Keratinocyte (primary cell): ENCODE measurements at regions not wholly inside any gene's neighbourhood (a gene's known extent, or its start where the extent isn't known, plus 50 kb on each side); places are given as distances from the start of the nearest gene placed in this dataset.

Experiments used
- DNase-seq: peaks from one replicate; pipeline ENCODE4 v3.0.0-alpha.2; 2011; ENCODE audit warnings: low read depth, missing footprints, low spot score
- FAIRE-seq: peaks from 2 replicates; lab custom pipeline; 2011; peaks lifted over from hg19 to GRCh38; lab: Jason Lieb, UNC
- H2AFZ ChIP-seq: 2 replicates; pipeline ENCODE4 v1.6.0; 2012; ENCODE audit warnings: low read length, control low read depth, inconsistent platforms; ENCODE audit not compliant: control insufficient read depth
- H3K27ac ChIP-seq: 2 replicates; pipeline ENCODE4 v1.5.1; 2011; ENCODE audit warnings: low read length; ENCODE audit not compliant: control insufficient read depth, insufficient read depth
- H3K27me3 ChIP-seq: 3 replicates; pipeline ENCODE4 v1.6.0; 2011; ENCODE audit warnings: low read length; ENCODE audit not compliant: control insufficient read depth, insufficient read depth; ENCODE audit errors: extremely low read depth
- H3K36me3 ChIP-seq, 2 experiments: 2 replicates in 1 of 2; 3 replicates in 1 of 2; pipeline ENCODE4 v1.5.1; 2011; ENCODE audit warnings: low read length in 2 of 2, mild to moderate bottlenecking in 1 of 2; ENCODE audit not compliant: control insufficient read depth in 2 of 2, insufficient read depth in 2 of 2; ENCODE audit errors: extremely low read depth in 1 of 2
- H3K4me1 ChIP-seq: 3 replicates; pipeline ENCODE4 v1.5.1; 2011; ENCODE audit warnings: low read length; ENCODE audit not compliant: control insufficient read depth, insufficient read depth; ENCODE audit errors: extremely low read depth
- H3K4me2 ChIP-seq: 3 replicates; pipeline ENCODE4 v1.6.0; 2011; ENCODE audit warnings: low read depth, low read length; ENCODE audit not compliant: control insufficient read depth, insufficient read depth; ENCODE audit errors: extremely low read depth
- H3K4me3 ChIP-seq, 3 experiments: fragments of 200-600 bp in 1 of 3; sonication (generic) in 1 of 3; 2 replicates in 2 of 3; 3 replicates in 1 of 3; pipeline ENCODE4 v1.5.1; 2011 to 2016; ENCODE audit warnings: low read length in 3 of 3, mild to moderate bottlenecking in 3 of 3, control low read depth in 2 of 3, inconsistent platforms in 1 of 3, low read depth in 1 of 3, mixed read lengths in 1 of 3, mixed run types in 1 of 3, moderate library complexity in 1 of 3; ENCODE audit not compliant: control insufficient read depth in 2 of 3, insufficient read depth in 2 of 3; ENCODE audit errors: extremely low read depth in 1 of 3
- H3K79me2 ChIP-seq: 2 replicates; pipeline ENCODE4 v1.6.0; 2012; ENCODE audit warnings: low read length; ENCODE audit not compliant: control insufficient read depth, insufficient read depth
- H3K9ac ChIP-seq: 3 replicates; pipeline ENCODE4 v1.6.0; 2011; ENCODE audit warnings: low read length; ENCODE audit not compliant: control insufficient read depth, insufficient read depth; ENCODE audit errors: extremely low read depth
- H3K9me1 ChIP-seq: 3 replicates; pipeline ENCODE4 v1.6.0; 2011; ENCODE audit warnings: low read length; ENCODE audit not compliant: control insufficient read depth, insufficient read depth; ENCODE audit errors: extremely low read depth
- H3K9me3 ChIP-seq: 2 replicates; pipeline ENCODE4 v1.5.1; 2012; ENCODE audit warnings: low read depth, low read length; ENCODE audit not compliant: control insufficient read depth
- H4K20me1 ChIP-seq: 3 replicates; pipeline ENCODE4 v1.6.0; 2011; ENCODE audit warnings: low read length; ENCODE audit not compliant: control insufficient read depth, insufficient read depth; ENCODE audit errors: extremely low read depth
- EZH2 ChIP-seq: IDR thresholded peaks from one replicate; pipeline ENCODE4 v1.6.1; 2012; ENCODE audit warnings: inconsistent platforms, mild to moderate bottlenecking, low read length, moderate library complexity
- dilution Hi-C: fragments of 300-500 bp; cut with MboI; formaldehyde crosslinking; loops from one replicate; pipeline ENCODE4 v1.7.0; 2020; ENCODE audit warnings: low sequenced_read_pairs; ENCODE audit not compliant: extremely low pct_ligation_motif_present
- TF ChIP-seq, protein P1 (sequence below), 3 experiments: IDR thresholded peaks in 1 of 3; conservative IDR thresholded peaks in 1 of 3; optimal IDR thresholded peaks in 1 of 3; 2 replicates in 2 of 3; 3 replicates in 1 of 3; pipeline versions ENCODE3 to v1.5.1; 2011; ENCODE audit warnings: low read length in 3 of 3, mild to moderate bottlenecking in 3 of 3, moderate library complexity in 2 of 3, control low read depth in 1 of 3, inconsistent platforms in 1 of 3; ENCODE audit not compliant: insufficient read depth in 2 of 3; ENCODE audit errors: extremely low read depth in 1 of 3

DNA sequence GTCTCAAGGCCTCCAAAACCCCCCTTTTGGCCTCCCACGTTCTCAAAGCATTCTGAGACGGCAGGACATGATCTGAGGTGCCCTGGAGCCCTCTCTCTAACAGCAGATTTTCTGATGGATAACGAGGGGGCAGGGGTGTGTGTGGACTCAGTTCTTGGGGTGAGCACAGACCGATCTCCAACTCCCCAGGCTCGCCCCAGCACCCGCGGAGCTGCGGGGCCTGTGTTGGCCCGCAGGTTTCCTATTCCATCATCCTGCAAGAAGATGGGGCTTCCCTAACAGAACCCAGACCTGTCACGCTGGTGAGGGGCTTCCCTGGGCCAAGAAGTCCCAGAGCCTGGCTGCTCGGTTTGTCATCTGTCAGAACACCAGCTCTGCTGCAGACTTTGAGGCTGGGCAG, 196.1 kb downstream of the ANAPC1 start:
- no peaks in the 10 kb centered on the region for H3K9me1 ChIP-seq
- dilution Hi-C loops: no loop called here
- H3K4me2 ChIP-seq: no peak overlapping the region
- no peak for FAIRE-seq
- no peak for DNase-seq
- no peaks in the 10 kb centered on the region for H3K4me1 ChIP-seq
- H3K4me3 ChIP-seq: no peak overlapping the region
- H3K27me3 ChIP-seq: no peaks in the 10 kb centered on the region
- TF ChIP-seq, protein P1, sequence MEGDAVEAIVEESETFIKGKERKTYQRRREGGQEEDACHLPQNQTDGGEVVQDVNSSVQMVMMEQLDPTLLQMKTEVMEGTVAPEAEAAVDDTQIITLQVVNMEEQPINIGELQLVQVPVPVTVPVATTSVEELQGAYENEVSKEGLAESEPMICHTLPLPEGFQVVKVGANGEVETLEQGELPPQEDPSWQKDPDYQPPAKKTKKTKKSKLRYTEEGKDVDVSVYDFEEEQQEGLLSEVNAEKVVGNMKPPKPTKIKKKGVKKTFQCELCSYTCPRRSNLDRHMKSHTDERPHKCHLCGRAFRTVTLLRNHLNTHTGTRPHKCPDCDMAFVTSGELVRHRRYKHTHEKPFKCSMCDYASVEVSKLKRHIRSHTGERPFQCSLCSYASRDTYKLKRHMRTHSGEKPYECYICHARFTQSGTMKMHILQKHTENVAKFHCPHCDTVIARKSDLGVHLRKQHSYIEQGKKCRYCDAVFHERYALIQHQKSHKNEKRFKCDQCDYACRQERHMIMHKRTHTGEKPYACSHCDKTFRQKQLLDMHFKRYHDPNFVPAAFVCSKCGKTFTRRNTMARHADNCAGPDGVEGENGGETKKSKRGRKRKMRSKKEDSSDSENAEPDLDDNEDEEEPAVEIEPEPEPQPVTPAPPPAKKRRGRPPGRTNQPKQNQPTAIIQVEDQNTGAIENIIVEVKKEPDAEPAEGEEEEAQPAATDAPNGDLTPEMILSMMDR (optimal IDR thresholded peaks at IDR 0.05 in 1 of 3, IDR thresholded peaks at IDR 0.05 in 1 of 3, conservative IDR thresholded peaks at IDR 0.05 in 1 of 3; ENCODE audit: extremely low read depth in 1 of 3, insufficient read depth in 2 of 3, low read length in 3 of 3): no peak
- TF ChIP-seq EZH2: no peak
- H3K36me3 ChIP-seq: no peaks in the 10 kb centered on the region
- no peak overlapping the region for H3K27ac ChIP-seq
- no peaks in the 10 kb centered on the region for H3K79me2 ChIP-seq
- no peak overlapping the region for H3K9ac ChIP-seq
- no peaks in the 10 kb centered on the region for H4K20me1 ChIP-seq
- H2AFZ ChIP-seq: no peak overlapping the region
- H3K9me3 ChIP-seq: no peaks in the 10 kb centered on the region

DNA sequence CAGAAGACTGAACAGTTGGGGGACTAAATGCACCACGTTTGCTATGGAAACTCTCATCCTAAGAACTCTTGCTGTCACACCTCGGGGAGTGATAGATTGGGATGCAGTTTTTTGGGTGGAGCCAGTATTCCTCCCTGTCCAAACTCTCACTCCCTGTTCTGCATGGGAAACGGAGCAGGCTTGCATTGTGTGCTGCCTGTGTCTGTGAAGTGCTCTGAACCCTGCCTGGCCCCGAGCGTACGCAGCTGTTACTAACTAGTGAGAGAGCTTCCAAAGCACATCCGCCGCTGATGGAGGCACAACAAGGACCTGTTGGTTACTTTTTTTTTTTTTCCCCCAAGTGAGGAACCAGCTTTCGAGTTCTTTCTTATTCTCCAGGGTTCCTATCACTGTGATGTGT, 195.5 kb downstream of the ANAPC1 start:
- no peak for TF ChIP-seq EZH2
- TF ChIP-seq, protein P1 (optimal IDR thresholded peaks at IDR 0.05 in 1 of 3, IDR thresholded peaks at IDR 0.05 in 1 of 3, conservative IDR thresholded peaks at IDR 0.05 in 1 of 3; ENCODE audit: extremely low read depth in 1 of 3, insufficient read depth in 2 of 3, low read length in 3 of 3): no peak
- H3K4me2 ChIP-seq: no peak overlapping the region
- no peak overlapping the region for H3K27ac ChIP-seq
- dilution Hi-C loops: no loop called here
- H3K79me2 ChIP-seq: no peaks in the 10 kb centered on the region
- H3K27me3 ChIP-seq: no peaks in the 10 kb centered on the region
- no peak for DNase-seq
- no peak for FAIRE-seq
- no peak overlapping the region for H2AFZ ChIP-seq
- no peak overlapping the region for H3K9ac ChIP-seq
- H3K9me1 ChIP-seq: no peaks in the 10 kb centered on the region
- no peaks in the 10 kb centered on the region for H3K4me1 ChIP-seq
- no peaks in the 10 kb centered on the region for H3K36me3 ChIP-seq
- H3K9me3 ChIP-seq: no peaks in the 10 kb centered on the region
- H4K20me1 ChIP-seq: no peaks in the 10 kb centered on the region
- no peak overlapping the region for H3K4me3 ChIP-seq
